Fibroblast of mammary gland (primary cell): ENCODE measurements at regions not wholly inside any gene's neighbourhood (a gene's known extent, or its start where the extent isn't known, plus 50 kb on each side); places are given as distances from the start of the nearest gene placed in this dataset.
A peak's percentile ranks its signal among the peaks of the same experiment; 100 is the strongest.

Source experiments
- DNase-seq: peaks from one replicate; pipeline ENCODE4 v3.0.0-alpha.2; 2010; ENCODE audit warnings: low read depth
- H3K4me3 ChIP-seq: 2 replicates; pipeline ENCODE4 v1.5.1; 2011; ENCODE audit warnings: low read depth, mild to moderate bottlenecking, low read length, moderate library complexity; ENCODE audit not compliant: control insufficient read depth
- CTCF ChIP-seq: conservative IDR thresholded peaks from 2 replicates; pipeline ENCODE4 v1.5.1; 2011; ENCODE audit warnings: low read depth, low read length, inconsistent platforms; ENCODE audit not compliant: control insufficient read depth, insufficient read depth

- DNase-seq, result peak; percentile 0
- H3K4me3 ChIP-seq, result no peak overlapping the region
- TF ChIP-seq CTCF, result no peak
Observed at GRCh38 chr14:84351646-84352045, 1178.3 kb upstream of the FLRT2 start.

GRCh38 chr14:84361476-84361875, 1168.5 kb upstream of the FLRT2 start:
- H3K4me3 ChIP-seq, result no peak overlapping the region
- TF ChIP-seq CTCF, result no peak
- DNase-seq, result no peak

- DNase-seq, result peak; percentile 3
- H3K4me3 ChIP-seq, result no peak overlapping the region
- TF ChIP-seq CTCF, result no peak
Observed at GRCh38 chr14:84375235-84375634, 1154.7 kb upstream of the FLRT2 start.

GRCh38 chr14:84390010-84390409, 1139.9 kb upstream of the FLRT2 start:
- no peak overlapping the region for H3K4me3 ChIP-seq
- no peak for DNase-seq
- no peak for TF ChIP-seq CTCF

GRCh38 chr14:84397631-84398030, 1132.3 kb upstream of the FLRT2 start:
- DNase-seq, result no peak
- H3K4me3 ChIP-seq, result no peak overlapping the region
- TF ChIP-seq CTCF, result no peak

GRCh38 chr14:84399296-84399910, 1130.5 kb upstream of the FLRT2 start:
- no peak for TF ChIP-seq CTCF
- H3K4me3 ChIP-seq, result no peak overlapping the region
- no peak for DNase-seq

- no peak for TF ChIP-seq CTCF
- no peak overlapping the region for H3K4me3 ChIP-seq
- no peak for DNase-seq
Observed at GRCh38 chr14:84401631-84402030, 1128.3 kb upstream of the FLRT2 start.
